K562 (cell line): ENCODE measurements at regions not wholly inside any gene's neighbourhood (a gene's known extent, or its start where the extent isn't known, plus 50 kb on each side); places are given as distances from the start of the nearest gene placed in this dataset.

ENCODE experiments used
- ATAC-seq: fragments of 200-7000 bp; cut with Tn5 transposase; 3 replicates; pipeline ENCODE4 v1.9.1; 2020; ENCODE audit warnings: moderate library complexity
- BruUV-seq: library from RNA; stranded (reverse); fragments of 400-500 nt; replicated peaks from 2 replicates; lab custom pipeline; 2021; lab: Mats Ljungman, UMichigan
- CTCF ChIA-PET: fragments of 300-600 bp; formaldehyde crosslinking; extraction: SDS; loops from one replicate; lab custom pipeline; 2021; ENCODE audit warnings: low intra/inter-chr PET ratio; lab: Yijun Ruan, JAX
- POLR2A ChIA-PET: fragments of 300-600, 350-650 bp; sonication (Branson Sonifier 250); formaldehyde crosslinking; extraction: SDS; loops from one replicate; lab custom pipeline; 2021; ENCODE audit warnings: antibody characterized with exemption, inconsistent platforms; lab: Yijun Ruan, JAX
- DNase-seq, 4 experiments: peaks; one replicate each; pipeline versions ENCODE4 v3.0.0 to v3.0.0-alpha.2; 2011 to 2018; ENCODE audit warnings: low spot score in 3 of 4, mixed read lengths in 3 of 4; ENCODE audit errors: extremely low read depth in 1 of 4
- FAIRE-seq: peaks from 2 replicates; lab custom pipeline; 2011; peaks lifted over from hg19 to GRCh38; lab: Jason Lieb, UNC
- H2AFZ ChIP-seq: 2 replicates; pipeline ENCODE4 v1.6.0; 2011; ENCODE audit warnings: low read depth, low read length, control low read depth, inconsistent platforms
- H3K27ac ChIP-seq: fragments of 200-600 bp; 3 replicates; pipeline ENCODE4 v1.8.0; 2011; ENCODE audit warnings: low read depth, mild to moderate bottlenecking, control low read depth, inconsistent platforms, low read length, moderate library complexity, mixed read lengths; ENCODE audit errors: extremely low read depth
- H3K27me3 ChIP-seq, 2 experiments: fragments of 300-600 bp in 1 of 2; 2 replicates in 1 of 2; 3 replicates in 1 of 2; pipeline versions ENCODE4 v1.6.0 to v1.8.0; 2011; ENCODE audit warnings: inconsistent platforms in 2 of 2, low read length in 2 of 2, mild to moderate bottlenecking in 1 of 2, mixed read lengths in 1 of 2, moderate library complexity in 1 of 2; ENCODE audit not compliant: control insufficient read depth in 2 of 2, insufficient read depth in 2 of 2
- H3K36me3 ChIP-seq: fragments of 300-600 bp; 3 replicates; pipeline ENCODE4 v1.8.0; 2011; ENCODE audit warnings: mild to moderate bottlenecking, low read length, inconsistent platforms; ENCODE audit not compliant: control insufficient read depth, insufficient read depth
- H3K4me1 ChIP-seq, 2 experiments: fragments of 200-600 bp in 1 of 2; replicated peaks in 1 of 2; 2 replicates in 1 of 2; 3 replicates in 1 of 2; pipeline versions ENCODE4 v1.5.1 to v1.8.0; 2011; ENCODE audit warnings: inconsistent platforms in 2 of 2, low read length in 2 of 2, mild to moderate bottlenecking in 1 of 2, mixed read lengths in 1 of 2, moderate library complexity in 1 of 2; ENCODE audit not compliant: control insufficient read depth in 2 of 2, insufficient read depth in 2 of 2
- H3K4me2 ChIP-seq: 2 replicates; pipeline ENCODE4 v1.6.1; 2011; ENCODE audit warnings: low read length, control low read depth, inconsistent platforms, mixed read lengths; ENCODE audit not compliant: insufficient read depth
- H3K4me3 ChIP-seq: fragments of 200-600 bp; sonication (generic), shearing (Covaris generic); 2 replicates; pipeline ENCODE4 v1.5.1; 2016; ENCODE audit warnings: control low read depth, inconsistent platforms
- H3K79me2 ChIP-seq: fragments of 200-600 bp; 3 replicates; pipeline ENCODE4 v1.8.0; 2011; ENCODE audit warnings: low read length, inconsistent platforms; ENCODE audit not compliant: control insufficient read depth, insufficient read depth
- H3K9ac ChIP-seq, 2 experiments: 2 replicates each; pipeline versions ENCODE4 v1.6.0 to v1.6.1; 2011; ENCODE audit warnings: low read depth in 2 of 2, low read length in 2 of 2, control low read depth in 1 of 2, inconsistent platforms in 1 of 2, mild to moderate bottlenecking in 1 of 2, mixed read lengths in 1 of 2; ENCODE audit not compliant: insufficient read depth in 1 of 2
- H3K9me1 ChIP-seq: one replicate; pipeline ENCODE4 v1.6.0; 2011; ENCODE audit warnings: inconsistent platforms, mild to moderate bottlenecking, low read length, moderate library complexity; ENCODE audit not compliant: control insufficient read depth, insufficient read depth
- H3K9me3 ChIP-seq: replicated peaks from 2 replicates; pipeline ENCODE4 v1.5.1; 2011; ENCODE audit warnings: low read depth, low read length, inconsistent platforms; ENCODE audit not compliant: control insufficient read depth, insufficient read depth
- H4K20me1 ChIP-seq: replicated peaks from 2 replicates; pipeline ENCODE4 v1.6.1; 2011; ENCODE audit warnings: low read length, inconsistent platforms, mixed read lengths; ENCODE audit not compliant: control insufficient read depth, insufficient read depth
- CBX2 ChIP-seq: fragments of 200-600 bp; sonication (generic); IDR thresholded peaks from one replicate; pipeline ENCODE4 v1.6.1; 2012; ENCODE audit warnings: mild to moderate bottlenecking, low read length, inconsistent platforms; ENCODE audit not compliant: insufficient read depth, poor library complexity, severe bottlenecking
- CREBBP ChIP-seq: IDR thresholded peaks from one replicate; pipeline ENCODE4 v1.6.1; 2012; ENCODE audit warnings: low read depth, mild to moderate bottlenecking, control low read depth, inconsistent platforms, low read length
- HSF4 ChIP-seq: fragments of 250-450 bp; sonication (Bioruptor Pico); IDR thresholded peaks from 2 replicates; pipeline ENCODE4 v2.1.2; 2022; ENCODE audit warnings: mild to moderate bottlenecking, moderate library complexity, borderline replicate concordance
- KAT2B ChIP-seq: IDR thresholded peaks from one replicate; pipeline ENCODE4 v1.6.1; 2012; ENCODE audit warnings: low read depth, mild to moderate bottlenecking, control low read depth, inconsistent platforms, low read length, moderate library complexity
- SMAD3 ChIP-seq: fragments of 450-650 bp; formaldehyde crosslinking; conservative IDR thresholded peaks from 2 replicates; pipeline ENCODE4 v1.4.0; 2020; ENCODE audit warnings: mild to moderate bottlenecking
- YBX1 ChIP-seq: fragments of 450-650 bp; IDR thresholded peaks from 2 replicates; pipeline ENCODE4 v1.7.1; 2016; ENCODE audit warnings: mild to moderate bottlenecking
- ZNF212 ChIP-seq: fragments of 450-650 bp; formaldehyde crosslinking; IDR thresholded peaks from 2 replicates; pipeline ENCODE4 v1.4.0; 2020; ENCODE audit warnings: mild to moderate bottlenecking
- ZNF408 ChIP-seq: fragments of 250-450 bp; sonication (Bioruptor Pico); IDR thresholded peaks from 2 replicates; pipeline ENCODE4 v1.4.0; 2020; ENCODE audit warnings: low read depth, mild to moderate bottlenecking, moderate library complexity
- ZNF561 ChIP-seq: fragments of 450-650 bp; formaldehyde crosslinking; conservative IDR thresholded peaks from 2 replicates; pipeline ENCODE4 v1.4.0; 2020; ENCODE audit warnings: mild to moderate bottlenecking, moderate library complexity
- WGBS: fragments of 100-300 bp; shearing (Covaris generic); methylation state at CpG from one replicate; pipeline ENCODE4 v1.1.6; 2016; ENCODE audit warnings: low coverage, mixed read lengths; ENCODE audit not compliant: insufficient coverage; ENCODE audit errors: missing lambda C conversion rate; 5-methylcytosine and 5-hydroxymethylcytosine counted together
- in situ Hi-C: fragments of 300-500 bp; cut with MboI; formaldehyde crosslinking; loops from 4 replicates; pipeline ENCODE4 v1.15.0; 2018; ENCODE audit warnings: inconsistent platforms, mixed read lengths
- intact Hi-C: fragments of 100-400 bp; cut with micrococcal nuclease; formaldehyde crosslinking; loops from 2 replicates; pipeline ENCODE4 v1.14.2; 2022
- TF ChIP-seq, protein P1 (sequence below): fragments of 450-650 bp; formaldehyde crosslinking; IDR thresholded peaks from 2 replicates; pipeline ENCODE4 v1.4.0; 2022; ENCODE audit warnings: missing genetic modification characterization
- TF ChIP-seq, protein P2 (sequence below): fragments of 200-800 bp; sonication (Bioruptor generic); IDR thresholded peaks from 2 replicates; pipeline ENCODE4 v1.6.1; 2017; ENCODE audit warnings: missing genetic modification characterization, missing compliant biosample characterization
- TF ChIP-seq, protein P3 (sequence below): fragments of 250-450 bp; sonication (Bioruptor Pico); IDR thresholded peaks from 2 replicates; pipeline ENCODE4 v1.5.0; 2022; ENCODE audit warnings: mild to moderate bottlenecking

DNA sequence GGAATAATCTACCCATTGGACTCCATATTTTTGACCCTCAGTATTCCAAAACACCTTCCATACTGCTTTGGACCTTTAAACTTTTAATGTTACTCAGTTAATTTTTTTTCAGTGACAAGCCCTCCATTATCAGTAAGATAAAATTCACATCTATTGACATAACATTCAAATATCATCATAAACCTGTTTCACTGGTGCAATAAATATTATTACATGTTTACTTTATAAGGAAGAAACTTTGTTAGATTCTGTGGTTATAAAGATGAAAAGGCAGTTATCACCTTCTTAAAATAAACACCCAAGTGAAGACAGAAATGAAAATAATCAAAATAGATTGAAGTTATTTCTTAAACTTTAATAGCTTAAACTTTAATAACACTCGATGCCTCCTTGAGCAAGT, 758.5 kb upstream of the ADGRL2 start:
- ATAC-seq (no peak), DNase-seq (no peak), FAIRE-seq (no peak)
- in situ Hi-C loops, result no loop called here
- no peak overlapping the region for H2AFZ ChIP-seq
- H3K9ac ChIP-seq, result no peak overlapping the region
- TF ChIP-seq CREBBP (no peak), KAT2B (no peak), CBX2 (no peak), SMAD3 (CRISPR knock-in tag) (no peak), YBX1 (no peak), ZNF561 (CRISPR knock-in tag) (no peak), ZNF408 (CRISPR knock-in tag) (no peak), ZNF212 (CRISPR knock-in tag) (no peak), HSF4 (CRISPR knock-in tag) (no peak)
- TF ChIP-seq, protein P1, sequence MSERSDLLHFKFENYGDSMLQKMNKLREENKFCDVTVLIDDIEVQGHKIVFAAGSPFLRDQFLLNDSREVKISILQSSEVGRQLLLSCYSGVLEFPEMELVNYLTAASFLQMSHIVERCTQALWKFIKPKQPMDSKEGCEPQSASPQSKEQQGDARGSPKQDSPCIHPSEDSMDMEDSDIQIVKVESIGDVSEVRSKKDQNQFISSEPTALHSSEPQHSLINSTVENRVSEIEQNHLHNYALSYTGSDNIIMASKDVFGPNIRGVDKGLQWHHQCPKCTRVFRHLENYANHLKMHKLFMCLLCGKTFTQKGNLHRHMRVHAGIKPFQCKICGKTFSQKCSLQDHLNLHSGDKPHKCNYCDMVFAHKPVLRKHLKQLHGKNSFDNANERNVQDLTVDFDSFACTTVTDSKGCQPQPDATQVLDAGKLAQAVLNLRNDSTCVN (CRISPR knock-in tag), result no peak
- TF ChIP-seq, protein P2, sequence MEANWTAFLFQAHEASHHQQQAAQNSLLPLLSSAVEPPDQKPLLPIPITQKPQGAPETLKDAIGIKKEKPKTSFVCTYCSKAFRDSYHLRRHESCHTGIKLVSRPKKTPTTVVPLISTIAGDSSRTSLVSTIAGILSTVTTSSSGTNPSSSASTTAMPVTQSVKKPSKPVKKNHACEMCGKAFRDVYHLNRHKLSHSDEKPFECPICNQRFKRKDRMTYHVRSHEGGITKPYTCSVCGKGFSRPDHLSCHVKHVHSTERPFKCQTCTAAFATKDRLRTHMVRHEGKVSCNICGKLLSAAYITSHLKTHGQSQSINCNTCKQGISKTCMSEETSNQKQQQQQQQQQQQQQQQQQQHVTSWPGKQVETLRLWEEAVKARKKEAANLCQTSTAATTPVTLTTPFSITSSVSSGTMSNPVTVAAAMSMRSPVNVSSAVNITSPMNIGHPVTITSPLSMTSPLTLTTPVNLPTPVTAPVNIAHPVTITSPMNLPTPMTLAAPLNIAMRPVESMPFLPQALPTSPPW (CRISPR knock-in tag), result no peak
- TF ChIP-seq, protein P3, sequence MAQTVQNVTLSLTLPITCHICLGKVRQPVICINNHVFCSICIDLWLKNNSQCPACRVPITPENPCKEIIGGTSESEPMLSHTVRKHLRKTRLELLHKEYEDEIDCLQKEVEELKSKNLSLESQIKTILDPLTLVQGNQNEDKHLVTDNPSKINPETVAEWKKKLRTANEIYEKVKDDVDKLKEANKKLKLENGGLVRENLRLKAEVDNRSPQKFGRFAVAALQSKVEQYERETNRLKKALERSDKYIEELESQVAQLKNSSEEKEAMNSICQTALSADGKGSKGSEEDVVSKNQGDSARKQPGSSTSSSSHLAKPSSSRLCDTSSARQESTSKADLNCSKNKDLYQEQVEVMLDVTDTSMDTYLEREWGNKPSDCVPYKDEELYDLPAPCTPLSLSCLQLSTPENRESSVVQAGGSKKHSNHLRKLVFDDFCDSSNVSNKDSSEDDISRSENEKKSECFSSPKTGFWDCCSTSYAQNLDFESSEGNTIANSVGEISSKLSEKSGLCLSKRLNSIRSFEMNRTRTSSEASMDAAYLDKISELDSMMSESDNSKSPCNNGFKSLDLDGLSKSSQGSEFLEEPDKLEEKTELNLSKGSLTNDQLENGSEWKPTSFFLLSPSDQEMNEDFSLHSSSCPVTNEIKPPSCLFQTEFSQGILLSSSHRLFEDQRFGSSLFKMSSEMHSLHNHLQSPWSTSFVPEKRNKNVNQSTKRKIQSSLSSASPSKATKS (CRISPR knock-in tag), result no peak
- H3K4me3 ChIP-seq, result no peak overlapping the region
- H4K20me1 ChIP-seq, result no peaks in the 10 kb centered on the region
- 0% methylated on average over 1 of the region's 1 CpG for WGBS
- no peaks in the 10 kb centered on the region for H3K27me3 ChIP-seq
- intact Hi-C loops, result no loop called here
- ChIA-PET POLR2A (no interaction called here), CTCF (no interaction called here)
- H3K27ac ChIP-seq, result no peak overlapping the region
- no peak overlapping the region for H3K4me2 ChIP-seq
- no peaks in the 10 kb centered on the region for H3K36me3 ChIP-seq
- BruUV-seq, result no TSS peak
- no peaks in the 10 kb centered on the region for H3K9me1 ChIP-seq
- no peaks in the 10 kb centered on the region for H3K79me2 ChIP-seq
- H3K9me3 ChIP-seq, result no peaks in the 10 kb centered on the region
- H3K4me1 ChIP-seq, result no peaks in the 10 kb centered on the region
